Skeletal muscle cell (primary cell): ENCODE measurements at regions not wholly inside any gene's neighbourhood (a gene's known extent, or its start where the extent isn't known, plus 50 kb on each side); places are given as distances from the start of the nearest gene placed in this dataset.

Source experiments
- DNase-seq: peaks from one replicate; pipeline ENCODE4 v3.0.0-alpha.2; 2010; ENCODE audit warnings: low read depth
- H3K4me3 ChIP-seq: 2 replicates; pipeline ENCODE4 v1.5.1; 2011; ENCODE audit warnings: low read depth, mild to moderate bottlenecking, control low read depth, low read length, moderate library complexity

DNA sequence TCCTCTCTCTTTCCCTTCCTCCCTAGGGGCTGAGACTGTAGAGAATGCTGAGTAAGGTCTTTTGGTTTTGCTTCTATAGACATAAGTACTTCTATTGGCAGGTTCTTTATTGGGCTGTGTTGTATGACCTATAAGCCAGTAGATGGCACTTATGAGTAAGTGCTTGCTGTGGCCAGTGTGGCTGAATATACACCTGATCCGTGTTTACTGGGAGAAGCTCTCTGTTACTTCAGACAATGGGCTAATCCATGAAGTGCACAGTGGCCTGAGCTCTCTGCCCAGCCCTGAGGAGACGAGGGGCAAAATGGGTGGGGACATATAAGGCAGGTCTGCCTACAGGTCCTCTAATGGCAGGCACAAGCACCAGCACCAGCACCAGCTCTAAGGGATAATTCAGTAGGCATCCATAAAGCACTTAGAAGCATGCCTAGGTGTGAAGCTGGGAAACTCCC, 610.3 kb downstream of the RNF144B start:
- DNase-seq = peak; percentile 0
- no peak overlapping the region for H3K4me3 ChIP-seq

GRCh38 chr6:19002976-19003560, 615.9 kb downstream of the RNF144B start:
- H3K4me3 ChIP-seq = no peak overlapping the region
- no peak for DNase-seq

DNA sequence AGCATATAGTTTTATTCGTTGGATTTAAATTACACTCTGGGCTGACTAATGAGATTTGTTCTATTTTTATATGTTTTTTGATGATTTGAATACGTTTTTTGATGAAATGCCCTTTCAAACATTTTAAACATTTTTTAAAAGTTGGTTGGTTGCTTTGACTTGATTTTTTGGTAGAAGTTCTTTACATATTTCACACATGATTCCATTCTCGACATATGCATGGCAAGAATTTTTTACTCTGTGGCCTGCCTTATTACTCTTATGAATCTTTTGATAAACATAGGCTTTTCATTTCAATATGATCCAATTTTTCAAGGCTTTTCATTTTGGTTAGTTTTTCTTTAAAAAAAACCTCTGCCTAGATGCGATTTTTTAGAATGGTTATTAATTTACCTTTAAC, 617.0 kb downstream of the RNF144B start:
- DNase-seq = no peak
- no peak overlapping the region for H3K4me3 ChIP-seq

- no peak for DNase-seq
- H3K4me3 ChIP-seq = no peak overlapping the region
These were observed 622.6 kb downstream of the RNF144B start for GRCh38 chr6:19009769-19010168.

DNA sequence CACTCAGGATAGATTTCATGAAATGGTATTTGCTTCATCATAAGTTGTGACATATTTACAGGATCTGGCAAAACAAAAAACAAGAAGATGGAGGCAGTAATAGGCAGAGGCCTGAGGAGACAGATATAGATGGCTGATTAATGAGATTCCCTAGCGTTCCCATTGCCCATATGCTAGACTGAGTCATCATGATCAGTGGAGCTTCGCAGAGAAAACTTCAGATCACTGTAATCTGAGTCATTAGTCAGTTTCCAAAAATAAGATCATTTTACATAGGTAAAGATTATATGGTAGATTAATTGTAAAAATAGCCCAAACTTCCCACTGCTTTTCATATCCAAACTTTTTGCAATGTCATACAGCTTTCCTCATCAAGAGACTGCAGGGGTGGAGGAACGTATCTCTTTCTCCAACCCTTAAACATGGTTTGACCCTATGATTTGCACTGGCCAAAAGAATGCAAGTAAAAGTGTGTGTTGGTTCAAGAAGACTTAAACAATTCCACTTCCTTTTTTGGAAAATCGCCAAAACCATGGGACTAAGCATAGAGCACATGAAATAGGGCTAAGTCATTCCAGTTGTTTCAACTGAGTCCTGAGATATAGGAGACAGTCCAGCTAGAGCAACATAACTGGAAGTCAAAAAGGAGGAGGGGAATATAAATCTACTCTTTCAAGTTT, 626.0 kb downstream of the RNF144B start:
- H3K4me3 ChIP-seq = no peak overlapping the region
- no peak for DNase-seq

- no peak for DNase-seq
- H3K4me3 ChIP-seq = no peak overlapping the region
These were observed 637.6 kb downstream of the RNF144B start for GRCh38 chr6:19024737-19025136.

DNA sequence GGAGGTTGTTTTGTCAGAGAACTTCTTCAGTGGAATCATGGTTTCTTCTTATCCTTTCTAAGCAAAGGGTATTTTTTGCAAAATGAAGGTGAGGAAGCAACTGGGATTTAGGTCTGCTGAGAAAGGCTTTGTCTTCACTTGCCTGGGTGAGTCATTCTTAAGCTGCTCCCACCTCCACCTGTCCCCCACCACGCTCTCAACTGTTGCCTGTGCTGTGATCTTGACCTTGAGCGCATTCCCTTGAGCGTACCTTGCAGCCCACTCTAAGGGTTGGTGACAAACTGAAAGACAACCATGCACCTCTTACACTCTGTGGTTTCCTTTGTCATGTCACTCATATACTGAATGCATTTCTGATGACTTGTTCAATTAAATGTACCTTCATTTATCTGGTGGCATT, 641.1 kb downstream of the RNF144B start:
- no peak for DNase-seq
- no peak overlapping the region for H3K4me3 ChIP-seq

DNA sequence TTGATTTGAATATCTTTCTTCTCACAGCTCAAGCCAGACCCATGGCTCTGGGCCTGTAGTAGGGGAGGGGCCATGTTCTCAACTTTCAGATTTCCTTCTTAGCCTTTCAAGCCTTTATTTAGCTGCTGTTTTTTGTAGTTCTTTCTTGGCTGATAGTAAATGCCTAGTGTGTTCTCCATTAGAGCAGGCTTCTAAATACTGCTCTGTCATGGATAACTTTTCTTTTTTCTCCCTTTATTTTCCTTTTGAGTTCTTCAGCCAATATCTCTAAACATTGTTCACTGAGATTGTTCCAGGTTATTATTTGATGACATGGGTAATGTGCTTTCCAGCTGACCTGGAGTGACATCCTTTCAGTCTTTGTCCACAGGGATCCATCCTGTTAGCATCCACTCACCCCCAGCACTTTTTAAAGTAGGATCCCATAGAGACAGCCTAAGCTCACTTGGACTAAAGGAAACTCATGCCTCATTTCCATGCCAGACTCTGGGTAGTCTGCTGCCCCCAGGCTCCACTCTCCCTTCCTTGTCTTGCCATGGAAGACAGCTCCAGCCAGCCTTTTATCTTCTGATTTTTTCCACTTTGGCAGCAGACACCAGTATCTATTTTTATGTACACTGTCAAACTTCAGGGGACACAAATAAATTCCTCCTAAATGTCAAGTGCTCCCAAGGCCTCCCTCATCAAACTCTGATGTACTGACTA, 645.6 kb downstream of the RNF144B start:
- DNase-seq = no peak

DNA sequence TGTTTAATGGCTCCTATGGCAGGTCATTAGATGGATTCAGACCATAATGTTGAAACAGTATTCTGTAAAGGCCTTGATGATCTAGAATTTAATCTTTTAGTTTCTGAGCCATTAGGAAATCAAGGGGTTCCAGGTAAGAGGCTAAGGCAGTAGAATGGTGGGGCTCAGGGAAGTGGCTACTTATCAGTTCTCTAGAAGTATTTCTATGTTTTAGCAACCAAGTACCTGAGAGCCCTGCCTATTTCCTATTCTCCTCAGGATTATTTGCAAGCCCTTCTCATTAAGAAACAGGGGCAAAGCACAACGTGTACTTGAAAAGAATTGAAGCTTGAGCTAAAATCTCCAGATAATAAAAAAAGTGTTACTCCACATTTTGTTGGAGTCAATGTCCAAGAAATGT, 646.5 kb downstream of the RNF144B start:
- no peak overlapping the region for H3K4me3 ChIP-seq
- DNase-seq = no peak

More for the DNA sequence above, 645.6 kb downstream of the RNF144B start:
- no peak overlapping the region for H3K4me3 ChIP-seq

- no peak for DNase-seq
These were observed 647.8 kb downstream of the RNF144B start for GRCh38 chr6:19034986-19035385.

DNA sequence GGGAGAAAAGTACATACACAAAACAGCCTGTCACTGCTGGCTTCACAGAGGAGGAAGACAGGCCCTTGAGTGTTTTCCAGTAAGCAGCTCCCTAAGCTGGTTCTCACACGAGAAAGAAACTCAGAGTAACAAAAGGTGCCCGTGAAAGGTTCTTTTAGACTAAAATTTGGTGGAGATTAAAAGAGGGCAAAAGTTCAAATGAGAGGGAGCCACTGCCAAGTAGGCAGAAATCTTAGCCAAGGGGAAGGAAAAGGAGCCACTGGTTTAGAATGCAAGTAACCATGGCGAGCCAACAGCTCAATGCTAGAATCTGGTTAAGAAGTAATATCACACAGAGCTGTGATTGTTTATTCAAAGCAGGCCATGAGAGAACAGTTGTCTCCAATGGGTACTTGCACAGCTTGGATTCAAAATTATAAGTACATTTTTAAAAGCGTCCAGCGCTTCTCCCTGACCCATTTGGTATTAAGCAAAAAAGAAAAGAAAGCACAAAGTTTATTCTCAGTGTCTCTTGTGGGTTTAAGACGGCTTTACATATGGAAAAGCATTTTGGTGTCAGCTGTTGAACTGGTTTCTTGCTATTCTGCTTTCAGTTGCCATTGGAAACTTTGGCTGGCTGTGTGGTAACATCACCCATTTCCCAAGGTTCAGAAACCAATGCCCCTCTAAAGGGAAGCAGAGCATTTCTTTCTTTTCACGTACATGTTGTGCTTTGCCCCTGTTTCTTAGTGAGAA, 648.5 kb downstream of the RNF144B start:
- no peak overlapping the region for H3K4me3 ChIP-seq
- DNase-seq = no peak

More at GRCh38 chr6:19034986-19035385, 647.8 kb downstream of the RNF144B start:
- no peak overlapping the region for H3K4me3 ChIP-seq

DNA sequence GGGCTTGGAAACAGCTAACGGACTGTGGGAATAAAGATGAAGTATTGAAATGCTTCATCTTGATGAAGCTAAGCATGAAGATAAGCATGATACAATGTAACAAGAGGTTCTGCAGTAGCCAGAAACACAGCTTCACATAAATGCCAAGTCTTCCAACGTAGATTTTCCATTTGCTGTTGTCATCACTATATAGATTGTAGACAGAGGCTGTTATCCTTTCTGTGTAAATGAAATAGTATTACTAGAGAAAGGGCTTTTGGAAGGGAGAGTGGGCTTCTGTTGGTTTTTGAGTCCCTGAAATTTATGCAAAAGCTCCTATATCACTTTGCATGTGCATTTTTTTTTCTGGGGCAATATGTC, 649.0 kb downstream of the RNF144B start:
- no peak for DNase-seq
- no peak overlapping the region for H3K4me3 ChIP-seq

GRCh38 chr6:19037607-19038006, 650.5 kb downstream of the RNF144B start:
- no peak for DNase-seq

GRCh38 chr6:19039287-19039686, 652.1 kb downstream of the RNF144B start:
- H3K4me3 ChIP-seq = no peak overlapping the region
- DNase-seq = no peak

More at GRCh38 chr6:19037607-19038006, 650.5 kb downstream of the RNF144B start:
- no peak overlapping the region for H3K4me3 ChIP-seq

- no peak overlapping the region for H3K4me3 ChIP-seq
- no peak for DNase-seq
These were observed 654.8 kb downstream of the RNF144B start for GRCh38 chr6:19041906-19042305.

DNA sequence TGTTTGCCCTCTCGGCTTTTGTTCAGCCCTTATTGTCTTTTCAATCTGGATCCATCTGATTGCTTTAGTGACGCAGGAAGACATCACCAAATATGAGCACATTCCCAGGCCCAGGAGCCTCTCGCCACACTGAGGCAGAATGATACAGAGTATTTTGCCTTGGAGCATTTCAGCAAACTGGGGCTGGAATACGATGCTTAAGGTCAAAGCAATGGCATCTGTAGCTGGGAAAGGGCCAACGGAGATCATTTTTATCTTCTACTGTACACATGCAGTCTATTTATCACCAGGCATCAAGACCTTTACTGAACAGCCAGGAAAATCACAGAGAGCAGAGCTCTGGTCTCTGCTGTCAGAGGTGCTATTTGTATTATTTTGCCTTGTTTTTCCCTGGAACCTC, 655.3 kb downstream of the RNF144B start:
- no peak for DNase-seq
- H3K4me3 ChIP-seq = no peak overlapping the region

GRCh38 chr6:19050765-19051164, 663.6 kb downstream of the RNF144B start:
- no peak for DNase-seq
- no peak overlapping the region for H3K4me3 ChIP-seq

DNA sequence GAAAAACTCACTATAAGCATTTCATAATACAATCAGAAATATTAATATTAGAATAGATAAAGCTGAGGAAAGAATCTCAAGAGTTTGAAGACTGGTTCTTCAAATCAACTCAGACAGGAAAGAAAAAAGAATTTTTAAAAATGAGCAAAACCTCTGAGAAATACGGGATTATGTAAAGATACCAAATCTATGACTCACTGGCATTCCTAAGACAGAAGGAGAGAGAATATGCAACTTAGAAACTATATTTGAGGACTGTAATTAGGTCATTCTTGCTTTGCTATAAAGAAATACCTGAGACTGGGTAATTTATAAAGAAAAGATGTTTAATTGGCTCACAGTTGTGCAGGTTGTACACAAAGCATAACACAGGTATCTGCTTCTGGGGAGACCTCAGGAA, 665.1 kb downstream of the RNF144B start:
- DNase-seq = no peak
- H3K4me3 ChIP-seq = no peak overlapping the region

DNA sequence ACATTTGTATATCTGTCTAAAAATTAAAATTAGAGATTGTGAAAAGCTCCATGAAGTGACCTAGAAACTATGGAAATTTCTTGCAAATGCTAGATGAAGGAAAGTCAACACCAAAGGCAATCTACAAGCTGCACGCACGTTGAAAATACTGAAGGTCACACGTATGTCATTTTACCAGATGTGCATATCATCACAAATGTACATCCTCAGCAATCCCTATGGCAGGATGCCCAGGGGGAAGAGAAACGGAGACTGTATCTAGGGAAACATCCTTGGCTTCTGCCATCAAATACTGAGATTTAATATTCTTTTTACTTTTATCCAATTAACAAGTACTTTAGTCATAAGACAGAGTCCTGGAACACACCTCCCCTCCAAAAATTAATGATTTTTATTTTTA, 672.0 kb downstream of the RNF144B start:
- no peak for DNase-seq
- H3K4me3 ChIP-seq = no peak overlapping the region

GRCh38 chr6:19067165-19067564, 680.0 kb downstream of the RNF144B start:
- DNase-seq = no peak
- no peak overlapping the region for H3K4me3 ChIP-seq
